CD14-positive monocyte (primary cell): ENCODE measurements at regions not wholly inside any gene's neighbourhood (a gene's known extent, or its start where the extent isn't known, plus 50 kb on each side); places are given as distances from the start of the nearest gene placed in this dataset.

Experiments
- DNase-seq, 3 donors: peaks; one replicate each; pipeline ENCODE4 v3.0.0-alpha.2; 2011 to 2022
- H2AFZ ChIP-seq: 2 replicates; pipeline ENCODE4 v1.6.0; 2012; ENCODE audit warnings: mild to moderate bottlenecking, low read depth, low read length, inconsistent platforms; ENCODE audit not compliant: insufficient read depth, poor library complexity, severe bottlenecking
- H3K27ac ChIP-seq, 2 donors: 1 replicate in 1 of 2; 2 replicates in 1 of 2; pipeline ENCODE4 v1.5.1; 2012 to 2013; ENCODE audit warnings: low read length in 2 of 2, control low read depth in 1 of 2, inconsistent platforms in 1 of 2, low read depth in 1 of 2, mild to moderate bottlenecking in 1 of 2
- H3K27me3 ChIP-seq, 2 donors: one replicate each; pipeline versions ENCODE4 v1.6.0 to v1.6.1; 2011 to 2013; ENCODE audit warnings: low read length in 2 of 2; ENCODE audit not compliant: control insufficient read depth in 2 of 2, insufficient read depth in 2 of 2
- H3K36me3 ChIP-seq, 2 donors: replicated peaks in 1 of 2; 1 replicate in 1 of 2; 2 replicates in 1 of 2; pipeline versions ENCODE4 v1.5.1 to v1.6.1; 2012 to 2013; ENCODE audit warnings: low read length in 2 of 2, control low read depth in 1 of 2, inconsistent platforms in 1 of 2, mild to moderate bottlenecking in 1 of 2; ENCODE audit not compliant: insufficient read depth in 2 of 2, control insufficient read depth in 1 of 2
- H3K4me1 ChIP-seq, 2 donors: 1 replicate in 1 of 2; 2 replicates in 1 of 2; pipeline versions ENCODE4 v1.5.1 to v1.6.1; 2012 to 2013; ENCODE audit warnings: low read length in 2 of 2, control low read depth in 1 of 2, inconsistent platforms in 1 of 2, mild to moderate bottlenecking in 1 of 2, moderate library complexity in 1 of 2; ENCODE audit not compliant: insufficient read depth in 2 of 2, control insufficient read depth in 1 of 2
- H3K4me2 ChIP-seq: replicated peaks from 2 replicates; pipeline ENCODE3; 2012; ENCODE audit warnings: low read length, moderate library complexity, mild to moderate bottlenecking; ENCODE audit not compliant: poor library complexity, severe bottlenecking; ENCODE audit errors: extremely low read depth
- H3K4me3 ChIP-seq, 3 experiments: fragments of 200-600 bp in 1 of 3; sonication (generic) in 1 of 3; replicated peaks in 1 of 3; 1 replicate in 2 of 3; 2 replicates in 1 of 3; pipeline ENCODE4 v1.5.1; 2011 to 2013; ENCODE audit warnings: low read length in 3 of 3, mild to moderate bottlenecking in 3 of 3, control low read depth in 2 of 3, low read depth in 2 of 3, inconsistent platforms in 1 of 3, moderate library complexity in 1 of 3
- H3K79me2 ChIP-seq: 2 replicates; pipeline ENCODE4 v1.6.0; 2012; ENCODE audit warnings: mild to moderate bottlenecking, control low read depth, inconsistent platforms, low read length, moderate library complexity; ENCODE audit not compliant: insufficient read depth
- H3K9ac ChIP-seq: 2 replicates; pipeline ENCODE4 v1.6.0; 2017; ENCODE audit warnings: low read length, mild to moderate bottlenecking; ENCODE audit not compliant: insufficient read depth, poor library complexity, severe bottlenecking
- H3K9me3 ChIP-seq, 2 donors: replicated peaks in 1 of 2; 1 replicate in 1 of 2; 2 replicates in 1 of 2; pipeline versions ENCODE4 v1.5.1 to v1.6.1; 2012 to 2013; ENCODE audit warnings: low read length in 2 of 2, control low read depth in 1 of 2; ENCODE audit not compliant: control insufficient read depth in 1 of 2, insufficient read depth in 1 of 2
- H4K20me1 ChIP-seq: 2 replicates; pipeline ENCODE4 v1.6.0; 2012; ENCODE audit warnings: mild to moderate bottlenecking, low read length, control low read depth, moderate library complexity; ENCODE audit not compliant: insufficient read depth
- H3K27ac Mint-ChIP-seq, 7 donors: one replicate each; pipeline ENCODE4 v1.8.0; 2020; ENCODE audit warnings: mild to moderate bottlenecking in 7 of 7, mixed read lengths in 7 of 7, moderate library complexity in 6 of 7, inconsistent platforms in 2 of 7
- H3K27me3 Mint-ChIP-seq, 3 donors: one replicate each; pipeline ENCODE4 v1.8.0; 2021 to 2022; ENCODE audit warnings: low read depth in 3 of 3, mild to moderate bottlenecking in 3 of 3, mixed read lengths in 3 of 3, moderate library complexity in 3 of 3, inconsistent platforms in 1 of 3
- H3K36me3 Mint-ChIP-seq, 2 donors: one replicate each; pipeline ENCODE4 v1.8.0; 2020; ENCODE audit warnings: mixed read lengths in 2 of 2, inconsistent platforms in 1 of 2, mild to moderate bottlenecking in 1 of 2
- H3K4me1 Mint-ChIP-seq: one replicate; pipeline ENCODE4 v1.8.0; 2020; ENCODE audit warnings: mild to moderate bottlenecking, mixed read lengths
- H3K4me3 Mint-ChIP-seq, 2 donors: one replicate each; pipeline ENCODE4 v1.8.0; 2020; ENCODE audit warnings: mild to moderate bottlenecking in 2 of 2, mixed read lengths in 2 of 2, moderate library complexity in 1 of 2
- H3K9me3 Mint-ChIP-seq, 7 donors: one replicate each; pipeline ENCODE4 v1.8.0; 2020 to 2022; ENCODE audit warnings: mixed read lengths in 7 of 7, mild to moderate bottlenecking in 6 of 7, moderate library complexity in 6 of 7, inconsistent platforms in 2 of 7
- WGBS: methylation state at CpG from one replicate; pipeline ENCODE4 v1.1.5; 2013; ENCODE audit warnings: missing lambda C conversion rate; ENCODE audit not compliant: insufficient coverage; 5-methylcytosine and 5-hydroxymethylcytosine counted together
- intact Hi-C, 2 donors: fragments of 100-400 bp; cut with micrococcal nuclease; formaldehyde crosslinking; loops; one replicate each; pipeline versions ENCODE4 v1.15.0 to v1.15.1; 2023
- TF ChIP-seq, protein P1 (sequence below): fragments of 200-600 bp; IDR thresholded peaks from one replicate; pipeline ENCODE4 v1.8.0; 2022; ENCODE audit warnings: antibody characterized with exemption, mild to moderate bottlenecking

DNA sequence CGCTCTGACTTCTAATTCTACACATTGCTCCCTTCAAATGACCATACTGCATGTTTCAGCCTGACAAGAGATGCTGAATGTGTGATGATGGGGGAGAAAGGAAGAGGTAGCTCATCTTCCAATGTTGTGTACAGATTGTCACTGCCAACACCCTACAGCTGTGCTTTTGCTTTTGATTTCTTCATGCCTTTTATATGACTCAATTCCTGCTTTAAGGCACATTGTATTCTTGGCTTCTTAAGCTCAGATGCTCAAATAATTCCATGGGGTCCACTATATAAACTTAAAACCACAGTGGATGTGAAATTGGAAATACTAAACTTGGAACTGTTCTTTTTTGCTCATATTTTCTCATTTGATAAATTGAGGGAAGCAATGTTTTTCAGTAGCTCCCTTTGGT is 183.2 kb upstream of the WDFY3 start:
- no peak overlapping the region for H3K27ac Mint-ChIP-seq

DNA sequence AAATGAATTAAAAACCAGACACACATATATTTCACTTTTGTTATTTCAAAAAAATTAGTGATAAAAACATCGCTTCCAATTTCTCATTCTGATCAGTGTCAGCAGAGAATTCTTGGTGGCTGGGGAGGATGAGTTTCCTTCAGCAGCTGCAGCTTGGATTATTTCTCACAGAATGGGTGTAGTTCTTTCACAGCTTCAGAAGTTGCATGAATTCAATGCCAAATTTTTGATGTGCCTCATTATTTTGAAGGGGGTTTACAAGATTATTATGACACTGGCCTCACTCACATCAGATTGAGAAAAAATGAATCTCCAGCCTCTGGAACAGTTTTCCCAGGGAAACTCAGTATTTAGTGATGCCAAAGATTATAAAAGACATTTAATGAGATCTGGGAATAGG is 184.9 kb upstream of the WDFY3 start:
- Mint-ChIP-seq H3K4me3 (no peak overlapping the region), H3K4me1 (peaks cover 2% of the 10 kb centered on the region), H3K9me3 (peaks cover 0 to 3% (median 0%) of the 10 kb centered on the region in 7 donors), H3K27ac (no peak overlapping the region), H3K36me3 (no peaks in the 10 kb centered on the region), H3K27me3 (peaks cover 0 to 2% (median 2%) of the 10 kb centered on the region in 3 donors)
- no peak overlapping the region for H3K9ac ChIP-seq
- no peaks in the 10 kb centered on the region for H3K36me3 ChIP-seq
- TF ChIP-seq, protein P1, sequence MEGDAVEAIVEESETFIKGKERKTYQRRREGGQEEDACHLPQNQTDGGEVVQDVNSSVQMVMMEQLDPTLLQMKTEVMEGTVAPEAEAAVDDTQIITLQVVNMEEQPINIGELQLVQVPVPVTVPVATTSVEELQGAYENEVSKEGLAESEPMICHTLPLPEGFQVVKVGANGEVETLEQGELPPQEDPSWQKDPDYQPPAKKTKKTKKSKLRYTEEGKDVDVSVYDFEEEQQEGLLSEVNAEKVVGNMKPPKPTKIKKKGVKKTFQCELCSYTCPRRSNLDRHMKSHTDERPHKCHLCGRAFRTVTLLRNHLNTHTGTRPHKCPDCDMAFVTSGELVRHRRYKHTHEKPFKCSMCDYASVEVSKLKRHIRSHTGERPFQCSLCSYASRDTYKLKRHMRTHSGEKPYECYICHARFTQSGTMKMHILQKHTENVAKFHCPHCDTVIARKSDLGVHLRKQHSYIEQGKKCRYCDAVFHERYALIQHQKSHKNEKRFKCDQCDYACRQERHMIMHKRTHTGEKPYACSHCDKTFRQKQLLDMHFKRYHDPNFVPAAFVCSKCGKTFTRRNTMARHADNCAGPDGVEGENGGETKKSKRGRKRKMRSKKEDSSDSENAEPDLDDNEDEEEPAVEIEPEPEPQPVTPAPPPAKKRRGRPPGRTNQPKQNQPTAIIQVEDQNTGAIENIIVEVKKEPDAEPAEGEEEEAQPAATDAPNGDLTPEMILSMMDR = no peak
- no peaks in the 10 kb centered on the region for H3K9me3 ChIP-seq
- no peak overlapping the region for H3K4me2 ChIP-seq
- H3K4me1 ChIP-seq = no peaks in the 10 kb centered on the region
- H3K79me2 ChIP-seq = no peaks in the 10 kb centered on the region
- DNase-seq = no peak
- no peak overlapping the region for H3K4me3 ChIP-seq
- H4K20me1 ChIP-seq = no peaks in the 10 kb centered on the region
- no peak overlapping the region for H2AFZ ChIP-seq
- H3K27ac ChIP-seq = no peak overlapping the region
- H3K27me3 ChIP-seq = no peaks in the 10 kb centered on the region
- no CpG with 5 or more reads among the region's 1 CpG for WGBS
- intact Hi-C loops = no loop called here

More for the DNA sequence above, 183.2 kb upstream of the WDFY3 start:
- Mint-ChIP-seq H3K4me3 (no peak overlapping the region), H3K4me1 (peaks cover 2% of the 10 kb centered on the region), H3K27me3 (peaks cover 0 to 3% (median 2%) of the 10 kb centered on the region in 3 donors), H3K36me3 (no peaks in the 10 kb centered on the region), H3K9me3 (no peaks in the 10 kb centered on the region)
- WGBS = no CpG with 5 or more reads among the region's 1 CpG
- Histone ChIP-seq H3K4me1 (no peaks in the 10 kb centered on the region), H3K36me3 (no peaks in the 10 kb centered on the region), H3K27ac (no peak overlapping the region), H3K27me3 (peaks cover 0 to 2% of the 10 kb centered on the region in 2 donors), H3K9me3 (no peaks in the 10 kb centered on the region), H3K4me3 (no peak overlapping the region), H4K20me1 (no peaks in the 10 kb centered on the region), H2AFZ (no peak overlapping the region), H3K79me2 (no peaks in the 10 kb centered on the region), H3K9ac (no peak overlapping the region), H3K4me2 (no peak overlapping the region)
- no peak for DNase-seq
- intact Hi-C loops = loop anchor here (10.0 kb wide), 2 partner anchors 595 to 895 kb away; no protein-coding TSS in a partner anchor
- TF ChIP-seq, protein P1 = no peak
